ENCODE measurements at regions not wholly inside any gene's neighbourhood (a gene's known extent, or its start where the extent isn't known, plus 50 kb on each side); places are given as distances from the start of the nearest gene placed in this dataset.

DNA sequence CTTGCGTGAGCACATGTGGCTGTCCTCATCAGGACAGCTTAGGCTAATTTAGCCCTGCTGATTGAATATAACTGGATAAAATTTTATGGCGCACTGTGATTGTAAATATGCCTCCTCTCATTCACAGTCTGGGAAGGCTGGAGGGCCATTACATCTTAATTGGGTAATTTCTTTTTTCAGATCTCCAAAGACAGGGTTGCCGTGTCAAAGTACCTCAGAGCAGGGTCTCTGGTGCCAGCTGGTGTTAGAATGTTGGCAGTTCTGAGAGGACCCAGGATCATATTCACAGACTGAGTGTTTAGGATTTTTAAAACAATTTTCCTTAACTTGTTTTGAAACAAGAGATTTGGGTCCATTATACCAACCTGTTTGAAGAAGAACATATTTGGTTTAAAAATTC lies 455.7 kb upstream of the TLE4 start:
- DNase-seq, result no peak

DNA sequence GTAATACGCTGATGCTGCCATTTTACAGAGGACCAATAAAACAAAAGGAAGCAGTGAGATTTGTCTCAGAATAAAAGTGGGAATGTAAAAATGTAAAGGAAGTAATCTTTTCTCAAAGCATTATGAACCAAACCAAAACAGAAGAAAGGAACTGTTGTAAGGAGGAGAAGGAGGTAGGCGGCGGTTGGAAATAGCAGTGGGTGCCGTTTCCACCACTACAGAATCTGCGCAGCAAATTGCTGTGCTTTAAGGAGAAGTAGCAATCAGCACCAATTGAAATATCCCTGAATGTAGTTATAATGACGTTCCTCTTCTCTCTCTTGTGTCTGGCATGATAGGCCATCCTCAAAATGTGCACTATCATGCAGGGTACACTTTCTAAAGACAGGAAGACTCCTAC lies 455.1 kb upstream of the TLE4 start:
- no peak for DNase-seq

DNA sequence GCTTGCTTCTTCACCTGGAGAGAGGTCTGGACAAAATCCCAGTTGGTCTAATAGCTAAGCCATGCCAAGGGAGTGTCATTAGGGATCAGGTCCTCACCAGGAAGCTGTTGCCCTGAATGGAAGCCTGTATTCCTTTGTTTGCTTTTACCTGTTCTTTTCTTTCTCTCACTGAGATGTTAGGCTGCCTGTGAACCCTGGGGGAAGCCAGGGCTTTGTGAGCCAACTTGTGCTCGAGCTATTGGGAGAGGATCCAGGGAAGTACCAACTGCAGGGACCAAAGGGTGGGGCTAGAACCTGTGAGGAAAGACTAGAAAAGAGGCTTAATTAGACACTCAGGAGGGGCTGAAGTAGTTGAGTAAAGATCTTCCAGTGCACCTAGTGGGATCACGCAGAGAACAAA lies 451.2 kb upstream of the TLE4 start:
- no peak for DNase-seq

DNA sequence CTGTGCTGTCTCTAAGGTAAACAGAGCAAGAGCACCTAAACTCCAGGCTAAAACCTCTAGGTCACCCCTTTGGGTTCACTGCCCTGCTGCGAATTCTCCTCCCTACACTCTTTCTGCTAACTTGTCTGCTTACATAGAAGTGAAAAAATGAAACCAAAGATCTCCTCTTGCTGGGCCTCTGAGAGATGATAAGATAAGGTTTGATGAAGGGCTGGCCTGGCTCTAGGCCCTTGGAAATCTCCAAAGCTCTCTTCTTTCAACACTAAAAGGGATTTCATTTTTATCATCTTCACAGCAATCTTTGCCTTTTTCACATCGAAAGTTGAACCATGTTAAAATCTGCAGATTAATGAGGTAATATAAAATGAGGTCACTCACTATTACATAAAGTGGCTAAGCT lies 450.8 kb upstream of the TLE4 start:
- no peak for DNase-seq

DNA sequence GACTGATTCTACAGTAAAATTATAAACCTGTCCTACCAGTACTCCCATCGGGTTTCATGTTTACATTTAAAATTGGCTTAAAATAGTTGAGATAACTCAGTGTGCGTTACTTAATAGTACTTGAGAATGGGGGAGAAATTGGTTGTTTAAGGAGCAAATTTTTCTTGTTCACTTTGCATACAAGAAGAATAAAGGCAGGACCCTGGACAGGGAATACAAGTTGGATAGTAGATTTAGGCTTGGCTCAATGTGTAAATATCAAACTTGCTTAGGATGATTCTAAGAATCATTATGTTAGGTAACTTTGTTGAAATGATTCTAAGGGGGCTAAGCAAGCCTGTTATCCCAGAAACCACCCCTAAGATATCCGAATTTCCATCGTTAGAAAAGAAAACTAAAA lies 448.4 kb upstream of the TLE4 start:
- no peak for DNase-seq

DNA sequence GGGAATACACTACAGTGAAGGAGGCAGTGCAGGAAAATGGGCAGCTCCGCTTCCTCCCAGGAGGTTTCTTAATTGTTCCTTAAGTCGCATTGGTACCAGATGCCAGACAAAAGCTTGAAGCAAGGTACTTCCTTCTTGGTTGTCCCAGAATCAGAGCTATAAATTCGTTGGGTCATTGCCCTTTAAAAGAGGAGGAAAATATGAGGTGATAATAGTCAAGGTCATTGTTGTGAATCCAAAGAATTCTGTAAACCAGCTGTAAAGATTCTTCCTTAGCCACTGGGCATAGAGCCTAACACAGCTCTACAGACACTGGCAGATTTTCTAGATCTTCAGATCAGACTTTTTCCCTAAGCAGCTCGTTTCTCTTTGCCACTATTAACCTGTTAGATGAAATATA lies 444.1 kb upstream of the TLE4 start:
- no peak for DNase-seq

DNA sequence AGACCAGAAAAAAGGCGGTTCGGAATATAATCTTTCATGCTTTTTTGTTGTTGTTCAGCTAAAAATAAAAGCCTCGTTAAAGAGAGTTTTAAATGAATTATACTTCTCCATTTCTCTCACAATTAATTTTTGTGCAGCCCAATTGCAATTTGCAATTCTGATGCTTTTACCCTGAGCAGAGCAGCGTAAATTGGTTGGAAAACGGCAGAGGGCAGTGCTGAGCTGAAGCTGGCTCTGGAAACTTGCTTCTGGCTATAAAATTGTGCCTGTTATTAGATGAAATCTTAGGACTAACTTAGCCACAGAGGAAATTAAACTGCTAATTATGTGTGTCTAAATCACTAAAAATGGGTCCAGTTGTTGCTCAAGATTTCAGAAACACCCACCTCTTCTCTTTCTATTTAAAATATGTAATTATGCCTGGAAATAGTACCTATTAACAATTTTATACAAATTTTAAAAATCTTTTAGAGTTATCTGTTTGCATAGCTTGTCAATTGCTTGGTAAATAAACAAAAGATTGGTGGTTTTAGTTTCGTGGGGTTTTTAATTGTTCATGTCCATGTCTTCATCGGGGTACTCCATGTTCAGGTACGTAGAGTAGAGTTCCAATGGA lies 441.8 kb upstream of the TLE4 start:
- DNase-seq, result no peak

DNA sequence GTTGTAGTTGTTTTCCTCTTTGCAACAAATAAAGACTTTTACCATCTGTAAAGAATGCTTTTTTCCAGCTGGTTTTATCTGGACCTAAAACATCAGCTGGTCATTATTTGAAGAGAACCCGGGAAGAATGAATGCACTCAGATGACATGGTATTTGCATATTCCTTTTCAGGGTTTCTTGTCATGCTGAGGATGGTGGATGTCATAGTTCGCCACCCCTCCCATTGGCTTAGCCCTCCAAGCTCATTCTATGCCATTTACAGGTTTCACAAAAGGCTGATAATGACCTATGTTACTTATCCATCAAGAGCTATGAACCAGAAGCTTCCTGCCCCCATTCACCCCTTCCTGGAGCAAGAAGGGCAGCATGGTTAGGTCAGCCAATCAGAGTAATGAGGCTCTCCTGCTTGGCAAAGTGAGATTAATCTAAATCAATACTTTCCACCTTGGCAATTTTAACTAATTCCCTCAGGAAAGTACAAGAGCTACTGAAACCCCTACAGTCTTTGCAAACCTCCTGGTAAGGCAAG lies 440.5 kb upstream of the TLE4 start:
- DNase-seq, result no peak

DNA sequence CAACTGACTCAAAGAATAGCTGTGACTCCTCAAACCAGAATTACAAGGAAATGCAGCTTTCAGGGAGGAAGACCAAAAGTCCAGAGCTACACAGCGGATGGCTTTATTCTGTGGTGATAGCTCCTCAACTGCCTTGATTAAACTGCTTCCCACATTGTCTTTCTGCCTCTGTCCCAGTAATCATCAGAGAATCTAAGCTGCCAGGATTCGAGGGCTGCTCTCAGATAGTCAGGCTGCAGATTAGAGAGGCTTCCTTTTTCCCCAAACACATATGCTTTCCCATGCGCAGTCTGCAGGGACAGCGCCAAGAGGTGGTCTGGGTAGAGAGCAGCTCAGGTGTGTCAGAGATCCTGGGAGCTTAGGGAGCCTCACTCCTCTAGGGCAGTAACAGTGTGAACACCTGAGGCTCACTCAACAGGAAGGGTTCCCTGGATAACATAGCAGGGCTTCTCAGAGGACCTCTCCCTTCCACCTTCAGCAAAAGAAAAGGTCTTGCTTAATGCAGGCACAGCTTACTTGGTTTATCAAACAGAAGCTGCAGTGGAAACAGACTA lies 439.9 kb upstream of the TLE4 start:
- DNase-seq, result no peak

DNA sequence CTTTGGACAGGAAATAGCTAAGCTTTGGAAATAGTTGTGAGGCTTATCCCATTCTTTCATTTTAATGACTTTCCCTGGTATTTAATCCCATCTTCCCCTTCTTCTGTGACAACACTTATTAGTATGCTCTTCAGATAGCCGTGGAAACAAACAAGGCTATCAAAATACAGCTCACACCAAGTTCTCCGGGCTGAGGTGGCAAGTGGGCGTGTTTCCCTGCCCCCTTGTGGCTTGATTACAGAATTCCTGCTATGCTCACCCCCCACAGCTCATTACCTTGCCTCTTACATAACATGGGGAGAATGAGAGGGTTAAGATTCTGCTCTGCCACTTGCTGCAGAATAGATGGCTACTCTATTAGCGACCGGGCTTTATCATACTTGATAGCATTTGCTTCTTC lies 437.1 kb upstream of the TLE4 start:
- DNase-seq, result no peak

DNA sequence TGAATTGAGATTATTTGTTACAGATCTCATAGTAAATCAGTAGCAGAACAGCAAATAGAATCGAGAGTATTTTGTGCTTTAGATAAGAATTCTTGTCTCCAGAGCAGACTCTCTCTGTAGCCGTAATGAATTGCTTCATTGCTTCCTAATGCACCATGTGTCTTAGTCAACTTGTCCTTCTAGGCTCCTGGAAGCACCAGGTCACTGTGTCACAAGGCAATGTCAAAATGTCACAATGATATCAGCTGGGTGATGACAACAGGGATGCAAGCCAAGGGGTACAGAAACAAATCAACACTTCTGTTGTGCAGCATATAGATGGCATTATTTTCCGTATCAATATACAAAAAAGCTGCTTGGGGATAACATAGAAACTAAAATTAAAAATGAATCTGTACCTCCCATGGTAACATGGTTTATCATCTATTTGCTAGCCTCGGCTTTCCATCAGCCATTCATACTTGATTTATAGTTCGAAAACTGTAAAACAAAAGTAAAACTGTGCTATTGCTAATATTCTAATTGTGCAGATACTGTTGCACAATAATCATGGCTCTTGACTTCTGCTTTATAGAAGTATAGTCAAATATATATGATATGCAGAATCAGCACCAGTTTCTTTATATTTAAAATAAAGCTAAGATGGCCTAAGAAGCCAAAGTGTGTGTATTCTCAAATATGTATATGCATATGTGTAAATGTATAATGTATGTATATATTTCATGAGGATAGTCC lies 435.9 kb upstream of the TLE4 start:
- DNase-seq, result no peak

DNA sequence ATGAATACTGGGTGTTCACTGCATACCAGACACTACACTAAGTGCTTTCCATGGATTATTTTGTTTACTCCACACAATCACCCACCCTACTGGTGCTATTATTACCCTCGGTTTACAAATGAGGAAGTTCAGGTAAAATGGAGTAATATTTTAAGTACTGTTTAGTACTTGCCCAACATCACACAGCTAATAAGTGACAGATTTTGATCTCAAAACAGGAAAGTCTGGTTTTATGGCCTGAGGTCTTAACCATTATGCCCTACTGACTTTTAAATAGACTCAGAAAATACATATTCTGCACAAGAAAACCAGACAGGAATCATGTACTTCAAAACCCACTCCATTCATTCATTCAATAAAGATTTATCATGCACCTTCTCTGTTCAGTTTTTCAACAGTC lies 431.0 kb upstream of the TLE4 start:
- no peak for DNase-seq

DNA sequence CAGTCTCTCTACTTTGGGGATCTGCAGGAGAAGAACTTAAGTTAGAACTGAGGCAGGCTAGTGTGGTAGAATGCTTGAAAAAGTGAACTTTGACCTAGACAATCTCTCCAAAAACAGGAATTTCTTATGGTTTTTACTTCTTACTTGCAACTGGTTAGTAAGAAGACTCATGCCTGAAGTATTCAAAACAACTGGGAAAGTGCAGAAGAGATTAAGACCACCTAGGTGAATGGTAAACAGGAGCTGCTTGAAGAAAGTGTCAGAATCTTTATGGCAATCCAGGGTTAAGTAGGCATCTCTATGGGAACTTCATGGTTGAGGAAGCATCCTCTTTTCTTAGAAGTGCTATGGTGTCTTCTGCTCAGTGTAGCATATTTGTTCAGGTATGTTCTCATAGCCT lies 428.6 kb upstream of the TLE4 start:
- no peak for DNase-seq

DNA sequence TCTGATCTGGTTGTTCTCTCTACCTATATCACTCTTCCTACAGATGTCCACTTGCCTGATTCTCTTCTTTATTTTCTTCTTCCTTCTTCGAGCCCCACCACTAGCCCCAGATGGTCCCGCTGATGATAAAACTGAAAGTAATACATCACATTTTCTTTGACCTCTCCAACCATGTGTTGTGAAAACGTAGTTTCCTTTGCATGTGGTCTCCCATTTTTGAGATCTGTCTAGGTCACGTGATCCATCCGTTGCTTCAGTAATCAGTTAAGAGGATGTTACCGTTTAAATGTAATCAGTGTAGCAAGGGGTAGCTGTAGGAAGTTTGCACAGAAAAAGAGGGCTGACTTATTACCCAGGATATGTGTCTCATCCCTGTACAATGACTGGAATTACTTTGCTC lies 426.3 kb upstream of the TLE4 start:
- DNase-seq, result no peak

DNA sequence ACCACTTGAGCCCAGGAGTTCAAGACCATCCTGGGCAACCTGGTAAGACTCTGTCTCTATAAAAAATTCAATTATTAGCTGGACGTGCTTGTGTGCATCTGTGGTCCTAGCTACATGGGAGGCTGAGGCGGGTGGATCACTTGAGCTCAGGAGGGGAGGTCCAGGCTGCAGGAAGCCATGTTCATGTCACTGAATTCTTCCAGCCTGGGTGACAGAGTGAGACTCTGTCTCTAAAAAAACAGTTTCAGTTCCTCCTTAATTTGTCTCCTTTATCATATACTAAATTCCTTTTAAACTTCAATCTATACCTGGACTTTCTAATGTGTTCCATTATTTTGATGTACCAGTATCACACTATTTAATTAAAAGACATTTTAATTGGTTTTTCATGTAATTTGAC lies 422.2 kb upstream of the TLE4 start:
- DNase-seq, result no peak

DNA sequence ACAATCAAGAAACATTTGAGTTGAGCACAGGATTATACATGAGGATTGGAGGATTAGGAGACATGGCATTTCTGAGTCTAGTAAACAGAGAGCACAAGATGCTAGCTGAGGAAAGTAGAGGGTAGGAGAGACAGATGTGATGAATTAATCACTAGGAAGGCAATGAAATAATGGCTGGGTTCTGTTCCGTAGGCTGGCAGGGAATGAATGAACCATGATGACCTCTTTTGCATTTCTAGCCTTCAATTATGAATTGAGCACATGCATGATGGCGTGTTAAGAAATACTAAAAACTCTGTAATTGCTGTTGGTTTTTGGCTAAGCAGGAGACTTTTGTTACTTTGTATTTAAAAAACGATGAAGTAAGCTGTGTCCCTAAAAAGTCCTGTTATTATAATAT lies 420.0 kb upstream of the TLE4 start:
- DNase-seq, result no peak

DNA sequence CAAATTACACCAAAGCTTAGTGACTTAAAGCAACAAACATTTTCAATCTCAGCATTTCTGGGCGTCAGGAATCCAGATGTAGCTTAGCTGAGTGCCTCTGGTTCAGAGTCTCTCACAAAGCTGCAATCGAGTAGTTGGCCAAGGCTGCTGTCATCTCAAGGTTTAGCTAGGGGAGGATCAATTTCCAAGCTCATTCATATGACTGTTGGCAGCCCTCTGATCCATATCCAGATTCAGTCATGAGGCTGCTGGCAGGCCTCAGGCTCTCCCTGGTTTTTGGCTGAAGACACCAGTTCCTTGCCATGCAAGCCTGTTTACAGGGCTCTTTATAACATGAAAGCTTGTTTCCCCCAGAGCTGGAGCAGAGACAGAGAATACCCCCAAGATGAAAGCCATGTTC lies 419.5 kb upstream of the TLE4 start:
- no peak for DNase-seq

DNA sequence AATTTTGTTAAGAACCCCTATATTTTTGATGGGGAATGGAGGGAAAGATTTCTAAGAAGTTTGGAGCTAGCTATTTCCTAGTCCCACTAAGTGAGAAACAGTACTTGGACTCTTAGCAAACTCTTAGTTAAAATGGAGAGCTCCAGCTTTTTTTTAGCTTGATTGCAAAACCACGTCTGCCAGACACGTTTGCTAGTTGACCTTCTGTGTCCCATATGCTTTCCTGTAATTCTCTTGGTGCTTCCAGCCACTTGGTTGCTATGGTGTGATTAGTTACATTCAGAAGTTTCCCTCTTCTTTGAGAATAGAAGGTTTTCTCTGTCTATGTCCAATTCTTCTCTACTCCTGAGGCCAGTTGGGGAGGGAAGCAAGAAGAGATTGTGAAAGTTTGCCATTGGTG lies 417.0 kb upstream of the TLE4 start:
- DNase-seq, result no peak

DNA sequence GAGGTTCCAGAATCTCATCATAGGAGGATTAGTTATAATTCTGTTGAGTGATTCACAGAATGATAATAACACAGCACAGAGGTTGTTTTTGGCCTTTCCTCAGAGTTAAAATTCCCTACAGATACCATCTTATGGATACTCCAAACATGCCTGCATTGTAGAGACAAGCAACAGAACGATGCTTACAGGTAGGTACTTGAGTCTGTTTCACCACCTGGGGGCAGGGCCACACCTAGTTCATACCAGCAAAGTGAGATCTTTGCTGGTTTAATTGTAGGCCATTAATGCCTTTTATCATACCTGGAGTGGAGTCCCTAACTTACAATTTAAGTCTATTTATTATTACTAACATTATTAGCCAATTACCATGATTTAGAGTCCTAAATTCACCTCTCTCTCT lies 416.5 kb upstream of the TLE4 start:
- no peak for DNase-seq

DNA sequence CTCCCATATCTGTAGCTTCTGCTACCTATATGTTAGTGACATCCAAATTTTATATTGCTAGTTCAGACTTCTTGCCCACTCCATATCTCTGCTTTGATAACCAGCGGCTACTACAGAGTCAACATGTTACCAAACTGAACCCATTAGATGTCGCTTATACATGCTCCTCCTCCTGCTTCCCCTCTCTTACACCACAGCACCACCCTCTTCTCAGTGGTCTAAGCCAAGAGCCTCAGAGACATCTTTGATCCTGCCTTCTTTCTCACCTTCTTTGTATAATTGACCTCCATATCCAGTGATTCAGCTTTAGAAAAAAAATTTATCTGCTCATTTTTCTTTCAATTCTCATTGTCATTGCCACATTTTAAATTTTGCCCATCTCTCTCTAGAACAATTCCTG lies 408.2 kb upstream of the TLE4 start:
- DNase-seq, result no peak

DNA sequence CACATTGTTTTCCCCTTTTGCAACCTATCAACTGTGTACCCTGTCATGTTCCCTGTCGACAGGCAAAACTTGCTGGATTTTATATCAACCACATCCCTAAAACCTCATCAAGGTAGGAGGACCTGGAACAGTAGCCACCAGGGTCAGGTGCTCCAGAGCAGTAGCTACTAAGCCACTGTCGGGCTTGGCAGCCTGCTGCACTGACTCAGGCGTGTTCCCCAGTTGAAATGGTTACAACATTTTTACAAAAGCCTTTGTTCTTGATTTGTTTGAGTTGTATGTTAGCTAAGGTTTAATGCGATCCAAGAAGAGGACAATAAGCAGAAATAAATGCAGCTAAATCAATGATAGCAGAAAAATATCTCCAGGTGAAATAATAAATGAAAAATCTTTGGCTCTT lies 407.4 kb upstream of the TLE4 start:
- DNase-seq, result no peak

DNA sequence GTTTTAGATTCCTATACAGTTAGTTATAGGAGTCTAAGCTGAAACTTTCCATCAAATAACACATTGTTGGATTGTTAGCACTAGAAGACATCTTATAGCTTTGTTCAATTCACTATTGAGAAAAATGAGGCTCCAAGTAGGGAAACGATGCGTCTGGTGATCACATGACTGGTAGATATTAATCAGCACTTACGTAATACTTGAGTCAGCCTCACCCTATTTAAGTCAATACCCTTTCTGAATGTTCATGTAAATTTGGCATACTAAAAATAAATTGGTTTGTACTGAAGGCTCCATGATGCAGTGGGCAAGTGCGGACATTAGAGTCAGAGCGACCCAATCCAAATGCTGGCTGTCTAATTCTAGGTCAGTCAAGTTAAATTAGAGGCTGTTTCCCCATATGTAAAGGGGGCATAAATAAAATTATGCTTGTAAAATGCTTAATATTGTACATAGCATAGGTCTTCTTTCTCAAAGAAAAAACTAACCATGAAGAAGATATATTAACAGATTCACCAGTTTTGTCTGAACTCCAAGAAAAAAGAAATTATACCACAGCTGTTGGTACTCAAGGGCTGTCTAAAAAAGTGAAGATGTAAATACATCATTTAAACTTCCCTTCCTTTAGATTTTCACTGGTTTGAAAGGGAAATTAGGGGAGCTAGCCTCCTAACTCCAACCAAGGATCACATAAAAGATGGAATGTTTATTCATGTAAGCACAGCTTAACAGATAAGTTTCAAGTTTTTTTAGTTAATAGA lies 406.6 kb upstream of the TLE4 start:
- no peak for DNase-seq

DNA sequence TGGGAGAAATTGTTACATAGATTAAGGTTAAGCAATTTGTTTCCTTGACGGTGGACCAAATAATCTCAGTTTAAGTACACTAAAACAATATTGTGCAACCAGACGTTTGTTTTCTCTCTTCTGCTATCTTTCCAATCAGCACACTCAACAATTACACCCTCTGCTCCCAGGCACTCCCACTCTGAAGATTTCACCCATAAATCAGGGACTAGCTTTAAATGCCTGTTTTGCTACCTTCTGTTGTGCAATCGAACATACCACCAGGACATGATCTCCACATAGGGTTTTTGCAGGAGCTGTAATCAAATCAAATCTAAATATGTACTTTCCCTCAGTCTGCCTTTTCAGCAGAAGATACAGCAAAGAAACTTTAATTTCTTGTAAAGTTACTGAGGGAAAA lies 405.8 kb upstream of the TLE4 start:
- DNase-seq, result no peak

DNA sequence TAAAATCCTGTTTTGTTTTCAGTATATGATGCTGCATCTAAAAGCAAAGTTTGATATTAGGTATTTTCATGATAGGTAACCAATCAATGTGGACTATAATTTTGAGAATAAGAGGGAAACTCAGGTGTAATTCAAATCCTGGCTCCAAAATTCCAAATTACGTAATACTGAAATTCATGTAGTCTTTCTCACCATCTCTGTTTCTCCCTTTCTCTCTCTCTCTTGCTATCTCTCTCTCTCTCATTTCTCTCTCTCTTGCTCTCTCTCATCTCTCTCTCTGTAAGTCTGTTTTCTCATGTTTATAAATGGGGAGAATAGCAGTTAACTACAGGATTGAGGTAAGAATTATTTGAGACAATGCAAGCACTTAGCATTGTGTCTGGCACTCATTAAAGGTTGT lies 401.1 kb upstream of the TLE4 start:
- DNase-seq, result no peak
